Activated naive CD4-positive, alpha-beta T cell treated with anti-CD3 and anti-CD28 coated beads, Interleukin-2, amount 10 ng/mL, durations not matched to agents 7 days and 5 days (primary cell): ENCODE measurements at regions not wholly inside any gene's neighbourhood (a gene's known extent, or its start where the extent isn't known, plus 50 kb on each side); places are given as distances from the start of the nearest gene placed in this dataset.

Experiments used
- CTCF ChIA-PET: fragments of 350-600 bp; sonication (Branson Sonifier 250); formaldehyde crosslinking; loops from one replicate; lab custom pipeline; 2021; ENCODE audit warnings: antibody characterized with exemption; lab: Charles Lee
- DNase-seq: peaks from one replicate; pipeline ENCODE4 v3.0.0-alpha.2; 2020
- H3K27ac Mint-ChIP-seq: one replicate; pipeline ENCODE4 v1.8.0; 2021; ENCODE audit warnings: mild to moderate bottlenecking, moderate library complexity, mixed read lengths
- H3K27me3 Mint-ChIP-seq: one replicate; pipeline ENCODE4 v1.8.0; 2021; ENCODE audit warnings: mild to moderate bottlenecking, mixed read lengths
- H3K36me3 Mint-ChIP-seq: one replicate; pipeline ENCODE4 v1.8.0; 2021; ENCODE audit warnings: mixed read lengths
- H3K4me1 Mint-ChIP-seq: one replicate; pipeline ENCODE4 v1.8.0; 2021; ENCODE audit warnings: mixed read lengths
- H3K4me3 Mint-ChIP-seq: one replicate; pipeline ENCODE4 v1.8.0; 2021; ENCODE audit warnings: mild to moderate bottlenecking, moderate library complexity, mixed read lengths
- H3K9me3 Mint-ChIP-seq: one replicate; pipeline ENCODE4 v1.8.0; 2021; ENCODE audit warnings: mixed read lengths

DNA sequence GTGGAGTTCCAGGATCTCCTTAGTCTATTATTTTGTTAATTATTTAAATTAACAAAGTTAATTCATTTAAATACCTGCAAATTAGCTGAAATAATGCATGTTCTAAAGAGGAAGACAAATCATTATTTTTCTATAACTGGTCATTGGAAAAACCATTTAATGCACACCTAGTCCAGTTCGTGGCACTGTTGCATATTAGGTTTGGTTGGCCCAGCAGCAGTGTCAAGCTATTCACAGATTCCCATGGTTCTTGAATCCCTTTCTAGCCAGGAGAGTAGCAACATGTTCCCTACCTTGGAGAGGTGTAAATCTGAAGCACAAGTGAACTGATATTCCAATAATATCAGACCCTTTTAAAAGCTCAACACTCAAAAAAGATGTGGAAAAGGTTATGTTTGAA, 155.2 kb downstream of the TMEM161B start:
- no peak for DNase-seq
- no peak overlapping the region for H3K27ac Mint-ChIP-seq
- H3K4me3 Mint-ChIP-seq, result no peak overlapping the region
- H3K36me3 Mint-ChIP-seq, result no peaks in the 10 kb centered on the region
- no peaks in the 10 kb centered on the region for H3K9me3 Mint-ChIP-seq
- CTCF ChIA-PET, result no interaction called here
- no peaks in the 10 kb centered on the region for H3K4me1 Mint-ChIP-seq
- H3K27me3 Mint-ChIP-seq, result peaks cover 4% of the 10 kb centered on the region

DNA sequence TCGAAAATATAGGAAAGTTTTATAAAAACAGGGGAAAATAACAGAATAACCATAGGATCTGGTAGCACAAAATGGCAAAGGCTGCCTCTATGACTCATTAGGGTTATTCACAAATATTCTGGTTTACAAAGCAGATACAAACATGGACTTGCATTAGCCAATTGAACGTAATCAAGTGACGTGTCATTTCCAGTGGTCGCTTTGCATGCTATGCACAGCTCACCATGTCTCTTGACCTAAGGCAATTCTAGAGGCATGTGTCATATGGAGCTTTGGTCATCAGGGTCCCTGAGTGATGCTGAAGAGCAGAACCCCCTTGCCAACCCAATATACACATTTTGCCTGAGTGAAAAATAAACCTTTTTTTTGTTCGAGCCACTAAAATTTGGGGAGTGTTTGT, 158.8 kb downstream of the TMEM161B start:
- no peaks in the 10 kb centered on the region for H3K9me3 Mint-ChIP-seq
- H3K27ac Mint-ChIP-seq, result no peak overlapping the region
- CTCF ChIA-PET, result no interaction called here
- H3K27me3 Mint-ChIP-seq, result peaks cover 4% of the 10 kb centered on the region
- no peak for DNase-seq
- no peaks in the 10 kb centered on the region for H3K36me3 Mint-ChIP-seq
- no peaks in the 10 kb centered on the region for H3K4me1 Mint-ChIP-seq
- no peak overlapping the region for H3K4me3 Mint-ChIP-seq

DNA sequence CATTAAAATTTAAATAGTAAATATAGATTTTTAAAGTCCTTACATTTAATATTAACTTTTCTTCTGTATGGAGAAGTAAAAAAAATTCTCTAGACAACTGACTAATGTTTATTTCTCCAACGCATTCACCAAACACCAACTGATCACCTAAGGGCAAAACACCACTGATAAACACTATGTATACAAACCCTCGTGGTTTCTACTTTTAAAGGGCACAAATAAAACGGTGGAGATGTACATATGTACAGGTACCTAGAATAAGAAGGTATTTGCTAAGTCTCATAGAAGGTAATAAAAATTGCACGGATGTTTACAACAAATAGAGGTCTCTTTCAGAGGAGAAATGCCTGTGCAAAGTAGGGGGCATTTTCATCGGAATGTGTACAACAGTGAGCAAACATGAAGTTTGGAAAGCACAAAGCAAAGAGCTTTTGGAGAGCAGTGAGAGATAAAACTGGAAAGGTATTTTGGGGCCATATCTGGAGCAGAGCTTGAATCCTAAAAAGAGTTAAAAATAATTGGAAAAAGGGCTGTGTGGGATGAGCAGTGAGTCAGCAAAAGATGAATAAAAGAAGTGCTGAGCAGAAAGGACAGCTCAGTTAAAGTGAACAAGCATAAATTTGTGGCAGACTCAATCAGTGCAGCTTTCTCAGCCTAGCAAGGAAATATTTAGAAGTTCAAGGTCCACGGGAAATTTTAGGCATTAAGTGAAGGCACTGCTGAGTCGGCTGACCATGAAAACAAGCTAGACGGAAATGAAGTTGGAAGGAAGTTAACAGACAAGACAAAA, 160.0 kb downstream of the TMEM161B start:
- no peak overlapping the region for H3K4me3 Mint-ChIP-seq
- CTCF ChIA-PET, result no interaction called here
- no peak overlapping the region for H3K27ac Mint-ChIP-seq
- peaks cover 4% of the 10 kb centered on the region for H3K27me3 Mint-ChIP-seq
- no peaks in the 10 kb centered on the region for H3K36me3 Mint-ChIP-seq
- H3K4me1 Mint-ChIP-seq, result no peaks in the 10 kb centered on the region
- no peak for DNase-seq
- H3K9me3 Mint-ChIP-seq, result no peaks in the 10 kb centered on the region

DNA sequence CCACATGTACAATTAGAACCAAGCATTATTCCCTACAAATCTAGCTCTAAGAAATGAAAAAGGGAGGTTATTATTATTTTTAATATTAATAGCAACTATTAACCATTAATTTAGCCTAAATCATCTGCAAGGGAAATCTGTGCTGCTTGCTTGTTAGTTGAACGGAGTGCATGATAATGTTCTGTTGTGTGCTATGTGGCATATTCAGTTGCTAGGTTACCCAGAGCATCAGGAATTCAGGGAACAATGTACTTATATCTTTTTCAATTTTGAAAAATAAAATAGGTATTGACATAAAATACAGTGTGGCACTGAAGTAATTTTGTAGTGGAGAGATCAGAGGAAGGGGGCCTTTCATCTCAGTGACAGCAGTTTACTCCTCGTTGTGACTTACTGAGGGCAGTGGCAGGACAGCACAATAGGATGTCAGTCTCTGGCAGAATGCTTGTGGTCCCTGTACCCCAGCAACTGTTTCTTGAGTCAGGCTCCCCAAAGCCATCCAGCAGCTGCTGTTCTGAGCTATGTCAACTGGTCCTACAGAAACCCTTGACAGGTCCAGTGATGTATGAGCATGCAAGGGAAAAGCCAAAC, 173.6 kb downstream of the TMEM161B start:
- H3K4me3 Mint-ChIP-seq, result no peak overlapping the region
- H3K27me3 Mint-ChIP-seq, result no peaks in the 10 kb centered on the region
- no peaks in the 10 kb centered on the region for H3K4me1 Mint-ChIP-seq
- no peaks in the 10 kb centered on the region for H3K36me3 Mint-ChIP-seq
- H3K27ac Mint-ChIP-seq, result no peak overlapping the region
- no peaks in the 10 kb centered on the region for H3K9me3 Mint-ChIP-seq
- CTCF ChIA-PET, result no interaction called here
- no peak for DNase-seq

DNA sequence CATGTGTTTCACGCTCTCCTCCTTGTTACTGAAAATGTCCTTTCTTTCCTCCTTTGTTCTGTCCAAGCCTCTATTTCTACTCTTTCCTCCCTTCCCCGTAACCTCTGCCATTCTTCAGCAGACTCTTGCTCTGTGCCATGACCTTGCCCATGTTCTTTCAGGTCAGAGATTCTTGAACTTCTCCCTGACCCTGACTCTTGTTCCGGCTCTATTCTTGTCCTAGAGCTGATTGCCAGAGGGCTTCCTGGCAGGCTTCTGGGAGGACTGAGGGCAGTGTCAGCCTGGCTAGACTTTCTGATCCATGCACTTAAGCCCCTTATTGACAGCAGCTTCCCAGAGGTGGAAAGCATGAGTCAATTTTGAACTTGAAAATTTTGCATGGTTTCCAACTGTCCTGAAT, 174.2 kb downstream of the TMEM161B start:
- no peak overlapping the region for H3K4me3 Mint-ChIP-seq
- H3K4me1 Mint-ChIP-seq, result no peaks in the 10 kb centered on the region
- no peak for DNase-seq
- H3K36me3 Mint-ChIP-seq, result no peaks in the 10 kb centered on the region
- no peaks in the 10 kb centered on the region for H3K9me3 Mint-ChIP-seq
- CTCF ChIA-PET, result interaction anchor here (0.5 kb wide), 1 partner anchor 502 kb away, joined by 3 read pairs; no protein-coding TSS in a partner anchor
- no peak overlapping the region for H3K27ac Mint-ChIP-seq
- H3K27me3 Mint-ChIP-seq, result no peaks in the 10 kb centered on the region

DNA sequence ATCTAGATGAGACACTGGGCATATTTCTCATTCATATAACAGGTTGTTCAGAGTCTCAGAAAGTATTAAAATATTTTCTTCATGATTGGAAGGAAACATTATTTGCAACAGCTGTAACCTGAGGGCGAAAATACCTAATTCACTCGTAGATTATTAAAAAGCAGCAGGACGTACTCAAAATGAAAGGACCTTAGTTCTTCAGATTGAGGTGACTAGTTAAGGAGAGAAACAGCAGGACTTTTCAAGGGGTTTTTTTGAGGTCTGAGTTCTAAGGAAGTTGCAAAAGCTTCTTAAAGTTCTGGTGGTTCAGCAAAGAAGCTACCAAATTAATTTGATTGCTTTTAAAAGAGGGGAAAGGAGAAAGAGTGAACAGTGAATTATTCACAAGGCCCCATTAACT, 174.9 kb downstream of the TMEM161B start:
- no peak overlapping the region for H3K4me3 Mint-ChIP-seq
- no peaks in the 10 kb centered on the region for H3K36me3 Mint-ChIP-seq
- H3K9me3 Mint-ChIP-seq, result no peaks in the 10 kb centered on the region
- no peak for DNase-seq
- H3K4me1 Mint-ChIP-seq, result no peaks in the 10 kb centered on the region
- H3K27ac Mint-ChIP-seq, result no peak overlapping the region
- no peaks in the 10 kb centered on the region for H3K27me3 Mint-ChIP-seq
- CTCF ChIA-PET, result interaction anchor here (0.5 kb wide), 1 partner anchor 503 kb away, joined by 3 read pairs; no protein-coding TSS in a partner anchor

DNA sequence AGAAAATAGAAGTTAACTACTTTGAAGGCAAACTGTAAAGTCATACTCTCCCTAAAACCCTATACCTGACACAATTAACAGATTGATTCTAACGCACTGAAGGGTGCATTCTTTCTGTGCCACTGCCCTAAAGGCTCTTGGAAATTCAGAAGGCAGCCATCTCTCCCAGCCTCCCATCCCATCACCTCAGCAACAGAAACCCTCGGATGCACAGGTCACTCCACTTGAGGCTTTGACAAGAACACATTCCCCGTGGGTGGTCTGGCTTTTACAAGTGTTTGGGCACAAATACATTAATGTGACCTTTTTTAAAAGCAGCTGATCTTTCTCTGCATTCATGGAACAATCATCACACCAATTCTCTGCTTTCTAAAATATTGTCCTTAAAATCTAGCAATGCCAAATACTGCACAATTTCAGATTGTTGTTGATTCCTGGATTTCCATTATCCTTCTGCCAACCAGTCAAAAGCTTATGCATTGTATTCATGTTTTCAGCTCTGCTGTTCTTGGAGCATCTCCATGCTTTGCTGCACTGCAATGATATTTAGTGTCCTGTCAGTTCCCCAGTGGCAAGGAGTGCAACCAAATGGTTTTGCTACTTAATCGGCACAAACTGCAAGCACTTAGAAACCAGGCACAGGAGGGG, 175.6 kb downstream of the TMEM161B start:
- no peak for DNase-seq
- Mint-ChIP-seq H3K9me3 (no peaks in the 10 kb centered on the region), H3K36me3 (no peaks in the 10 kb centered on the region), H3K27ac (no peak overlapping the region), H3K27me3 (no peaks in the 10 kb centered on the region), H3K4me3 (no peak overlapping the region), H3K4me1 (no peaks in the 10 kb centered on the region)
- CTCF ChIA-PET, result no interaction called here

DNA sequence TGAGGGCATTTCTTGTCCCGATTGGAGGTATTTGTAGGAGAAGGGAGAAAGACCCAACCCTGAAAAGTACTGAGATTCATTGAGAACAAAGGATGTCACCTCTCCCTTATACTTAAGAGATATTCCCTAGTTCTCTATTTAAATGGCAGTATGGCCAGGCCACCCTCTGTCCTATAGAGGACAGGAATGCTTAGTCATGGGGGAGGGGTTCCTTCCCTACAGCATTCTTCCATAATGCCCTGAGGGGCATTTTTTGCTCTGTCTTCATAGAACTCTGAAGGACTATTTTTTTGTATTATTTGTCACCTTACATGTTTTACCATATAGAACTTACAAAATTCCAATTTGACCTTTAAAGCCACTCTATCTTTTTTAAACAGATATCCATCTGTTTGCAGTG, 176.3 kb downstream of the TMEM161B start:
- no peak for DNase-seq
- Mint-ChIP-seq H3K27me3 (no peaks in the 10 kb centered on the region), H3K27ac (no peak overlapping the region), H3K36me3 (no peaks in the 10 kb centered on the region), H3K4me1 (no peaks in the 10 kb centered on the region), H3K9me3 (no peaks in the 10 kb centered on the region), H3K4me3 (no peak overlapping the region)
- CTCF ChIA-PET, result no interaction called here

DNA sequence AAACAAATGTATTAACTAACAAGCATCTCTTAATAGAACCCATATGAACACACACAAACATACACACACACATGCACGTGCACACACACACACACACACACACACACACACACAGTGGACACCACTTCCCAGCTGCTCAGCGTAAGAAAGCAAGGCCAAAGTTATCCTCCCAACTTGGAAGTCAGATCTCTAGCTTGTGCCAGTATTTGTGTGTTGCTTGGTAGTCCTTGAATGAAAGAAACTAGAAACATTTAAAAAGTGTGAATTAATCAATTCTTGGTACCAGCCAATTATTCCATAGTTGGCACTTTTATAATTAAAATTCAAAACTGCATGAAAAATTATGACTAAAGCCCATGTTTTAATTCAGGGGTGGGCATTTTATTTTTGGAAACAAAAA, 178.1 kb downstream of the TMEM161B start:
- DNase-seq, result no peak
- H3K36me3 Mint-ChIP-seq, result no peaks in the 10 kb centered on the region
- no peak overlapping the region for H3K27ac Mint-ChIP-seq
- H3K4me3 Mint-ChIP-seq, result no peak overlapping the region
- CTCF ChIA-PET, result no interaction called here
- no peaks in the 10 kb centered on the region for H3K27me3 Mint-ChIP-seq
- no peaks in the 10 kb centered on the region for H3K9me3 Mint-ChIP-seq
- no peaks in the 10 kb centered on the region for H3K4me1 Mint-ChIP-seq

DNA sequence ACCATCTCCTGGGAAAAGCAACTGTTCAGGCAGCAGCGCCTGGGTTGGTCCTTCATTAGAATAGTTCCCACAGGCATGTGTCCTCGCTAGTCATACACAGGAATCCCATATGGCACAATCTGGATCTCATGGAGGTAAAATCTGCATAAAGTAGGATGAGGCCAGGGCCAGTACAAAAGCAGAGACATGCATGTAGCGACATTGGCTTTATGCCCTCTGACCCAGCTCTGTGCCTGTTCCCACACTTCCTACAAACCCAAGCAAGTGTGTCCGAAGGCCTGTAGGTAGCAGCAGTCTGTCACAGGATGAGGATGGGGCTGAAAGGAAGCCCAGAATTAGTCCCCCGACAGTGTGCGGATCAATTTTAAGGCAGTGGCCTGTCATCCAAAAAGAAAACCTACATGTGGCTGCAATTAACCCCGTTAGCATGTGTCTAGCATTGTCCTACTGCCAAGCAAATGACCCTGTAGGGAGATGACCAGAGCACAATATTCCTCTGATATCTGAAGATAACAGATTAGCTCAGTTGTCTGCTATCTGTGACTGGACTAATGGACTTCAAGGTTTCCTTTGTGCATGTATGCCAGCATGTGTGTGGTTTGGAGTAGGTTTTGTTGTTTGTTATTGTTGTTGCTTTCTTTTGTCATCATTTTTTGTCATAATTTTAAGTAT, 178.8 kb downstream of the TMEM161B start:
- CTCF ChIA-PET, result no interaction called here
- H3K4me1 Mint-ChIP-seq, result no peaks in the 10 kb centered on the region

DNA sequence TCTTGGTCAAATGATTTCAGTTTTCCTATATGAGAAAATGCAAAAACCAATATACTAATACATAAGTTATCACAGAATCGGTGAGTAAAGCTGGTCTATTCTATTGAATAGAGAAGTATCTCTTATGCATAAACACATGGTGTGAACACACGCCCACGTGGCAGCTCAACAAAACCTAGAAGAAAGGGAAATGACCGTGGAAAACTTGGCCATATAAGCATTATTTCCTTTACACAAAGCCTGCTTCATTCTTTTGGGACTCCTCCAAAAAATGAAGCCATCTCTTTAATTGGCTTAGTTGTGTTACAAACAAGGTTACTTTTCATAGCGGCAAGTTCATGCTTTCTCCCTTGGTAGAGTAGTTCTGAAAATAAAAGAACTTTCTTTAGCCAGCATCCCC, 183.2 kb downstream of the TMEM161B start:
- no peaks in the 10 kb centered on the region for H3K9me3 Mint-ChIP-seq
- H3K4me1 Mint-ChIP-seq, result no peaks in the 10 kb centered on the region
- no peaks in the 10 kb centered on the region for H3K36me3 Mint-ChIP-seq
- CTCF ChIA-PET, result no interaction called here
- no peak for DNase-seq
- H3K27me3 Mint-ChIP-seq, result no peaks in the 10 kb centered on the region
- no peak overlapping the region for H3K27ac Mint-ChIP-seq
- no peak overlapping the region for H3K4me3 Mint-ChIP-seq

More for the DNA sequence above, 178.8 kb downstream of the TMEM161B start:
- Mint-ChIP-seq H3K36me3 (no peaks in the 10 kb centered on the region), H3K4me3 (no peak overlapping the region), H3K9me3 (no peaks in the 10 kb centered on the region), H3K27me3 (no peaks in the 10 kb centered on the region), H3K27ac (no peak overlapping the region)
- no peak for DNase-seq

DNA sequence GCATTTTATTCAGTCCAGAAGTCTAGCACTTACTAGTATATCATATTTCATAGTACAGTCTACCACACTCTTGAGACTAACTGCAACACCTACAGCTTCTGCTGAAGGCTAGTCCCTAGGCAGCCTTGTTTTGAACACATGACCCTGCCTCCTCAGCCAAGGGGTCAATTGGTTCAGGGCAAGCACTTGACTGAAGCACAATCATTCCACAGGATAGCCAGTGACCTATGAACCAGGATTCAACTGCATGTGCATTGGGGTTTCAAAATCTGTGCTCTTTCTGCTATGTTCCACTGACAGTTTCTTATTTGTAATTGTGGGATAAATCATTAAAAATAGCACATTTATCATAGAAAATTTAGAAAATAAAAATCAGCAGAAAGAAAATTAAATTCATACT, 186.8 kb downstream of the TMEM161B start:
- no peaks in the 10 kb centered on the region for H3K9me3 Mint-ChIP-seq
- no peak overlapping the region for H3K27ac Mint-ChIP-seq
- H3K36me3 Mint-ChIP-seq, result no peaks in the 10 kb centered on the region
- no peak for DNase-seq
- no peak overlapping the region for H3K4me3 Mint-ChIP-seq
- no peaks in the 10 kb centered on the region for H3K27me3 Mint-ChIP-seq
- CTCF ChIA-PET, result no interaction called here
- no peaks in the 10 kb centered on the region for H3K4me1 Mint-ChIP-seq

DNA sequence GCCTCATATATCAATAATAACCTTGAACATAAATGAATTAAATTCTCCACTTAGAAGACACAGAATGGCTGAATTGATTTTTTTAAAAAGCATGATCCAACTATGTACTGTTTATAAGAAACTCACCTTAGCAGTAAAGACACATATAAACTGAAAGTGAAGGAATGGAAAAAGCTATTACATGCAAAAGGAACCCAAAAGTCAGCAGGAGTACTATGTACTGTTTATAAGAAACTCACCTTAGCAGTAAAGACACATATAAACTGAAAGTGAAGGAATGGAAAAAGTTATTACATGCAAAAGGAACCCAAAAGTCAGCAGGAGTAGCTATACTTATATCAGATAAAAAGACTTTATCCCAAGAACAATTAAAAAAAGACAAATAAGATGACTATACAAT, 204.8 kb downstream of the TMEM161B start:
- H3K9me3 Mint-ChIP-seq, result peaks cover 5% of the 10 kb centered on the region
- H3K4me1 Mint-ChIP-seq, result no peaks in the 10 kb centered on the region
- no peaks in the 10 kb centered on the region for H3K27me3 Mint-ChIP-seq
- CTCF ChIA-PET, result interaction anchor here (0.6 kb wide), 1 partner anchor 627 kb away, joined by 3 read pairs; no protein-coding TSS in a partner anchor
- no peak overlapping the region for H3K27ac Mint-ChIP-seq
- DNase-seq, result no peak
- no peak overlapping the region for H3K4me3 Mint-ChIP-seq
- no peaks in the 10 kb centered on the region for H3K36me3 Mint-ChIP-seq

DNA sequence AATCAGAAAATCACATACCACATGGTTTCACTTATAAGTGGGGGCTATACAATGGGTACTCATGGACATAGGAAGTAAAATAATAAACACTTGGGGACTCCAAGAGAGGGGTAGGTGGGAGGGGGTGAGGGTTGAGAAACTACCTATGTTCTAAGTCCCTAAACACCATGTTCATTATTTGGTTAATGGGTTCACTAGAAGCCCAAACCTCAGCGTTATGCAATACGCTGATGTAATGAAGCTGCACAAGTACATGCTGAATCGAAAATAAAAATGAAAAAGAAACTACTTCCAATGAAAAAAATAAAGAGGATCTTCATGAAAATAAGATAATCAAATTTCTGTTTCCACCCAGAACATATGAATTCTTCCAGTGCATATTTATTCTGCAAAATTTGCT, 208.5 kb downstream of the TMEM161B start:
- Mint-ChIP-seq H3K4me3 (no peak overlapping the region), H3K4me1 (no peaks in the 10 kb centered on the region), H3K9me3 (peaks cover 5% of the 10 kb centered on the region), H3K36me3 (no peaks in the 10 kb centered on the region), H3K27me3 (no peaks in the 10 kb centered on the region), H3K27ac (no peak overlapping the region)
- CTCF ChIA-PET, result no interaction called here
- no peak for DNase-seq
